Lung microvascular endothelial cell (primary cell): ENCODE measurements at regions not wholly inside any gene's neighbourhood (a gene's known extent, or its start where the extent isn't known, plus 50 kb on each side); places are given as distances from the start of the nearest gene placed in this dataset.
"Not testable (repeated sequence)": the region's sequence is repeated elsewhere in the genome, so short reads cannot be mapped to it uniquely, and the experiment has no call there.

Experiments
- DNase-seq, 2 donors: peaks; one replicate each; pipeline versions ENCODE4 v3.0.0 to v3.0.0-alpha.2; 2010; ENCODE audit warnings: low read depth in 2 of 2

GRCh38 chr3:166836836-166837235 is 543.3 kb downstream of the ZBBX start:
- no peak for DNase-seq

DNA sequence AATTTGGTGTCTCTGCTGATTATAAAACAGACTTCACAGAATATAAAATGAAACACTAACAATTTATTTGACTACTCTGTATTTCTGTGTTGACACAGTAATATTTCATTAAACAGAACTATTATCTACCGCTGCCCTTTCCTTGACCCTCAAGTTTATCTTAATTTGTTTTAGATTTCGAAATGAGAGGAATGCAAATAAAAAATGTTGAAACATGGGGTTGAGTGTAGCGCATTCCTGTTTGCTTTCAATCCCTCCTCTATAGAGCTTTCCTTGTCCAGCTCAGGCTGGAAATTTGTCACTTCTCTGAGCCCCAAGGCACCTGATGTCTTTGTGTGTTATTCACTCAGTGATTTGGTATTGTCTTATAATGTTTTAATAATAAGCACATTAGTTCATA is 550.2 kb downstream of the ZBBX start:
- no peak for DNase-seq

- DNase-seq: no peak
Observed at GRCh38 chr3:166818464-166818863, 561.6 kb downstream of the ZBBX start.

- not testable (repeated sequence) for DNase-seq
Observed at GRCh38 chr3:166817269-166817668, 562.8 kb downstream of the ZBBX start.

DNA sequence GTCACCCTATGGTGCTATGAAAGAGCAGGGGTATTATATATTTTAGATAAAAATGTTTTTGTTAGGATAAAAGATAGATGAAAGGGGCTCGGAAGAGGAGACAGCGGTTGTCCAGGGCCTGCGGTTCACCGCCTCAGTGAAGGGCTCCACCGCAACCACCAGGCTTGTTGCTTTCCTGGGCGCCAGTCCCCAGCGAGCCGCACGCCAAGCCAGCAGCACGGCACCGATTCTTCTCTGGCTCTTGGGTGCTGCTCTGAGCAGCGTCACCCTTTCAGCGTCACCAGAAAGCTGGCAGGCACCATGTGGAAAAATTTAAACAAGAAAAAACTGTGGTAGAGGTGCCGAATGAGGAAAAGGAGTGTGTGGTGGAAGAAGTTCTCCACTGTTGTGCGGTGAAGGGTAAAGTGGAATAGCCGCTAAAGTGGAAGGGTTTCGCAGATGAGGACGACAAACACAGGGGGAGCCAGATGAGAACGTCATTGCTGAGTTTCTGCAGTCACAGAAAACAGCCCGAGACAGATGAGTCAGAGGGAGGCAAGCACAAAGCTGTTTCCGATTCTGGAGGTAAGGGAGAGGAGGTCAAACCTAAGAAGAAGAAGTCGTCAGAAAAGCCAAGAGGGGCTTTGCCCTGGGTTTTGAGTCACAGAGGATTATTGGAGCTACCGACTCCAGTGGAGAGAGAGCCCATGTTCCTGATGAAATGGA is 569.2 kb downstream of the ZBBX start:
- DNase-seq: no peak

DNA sequence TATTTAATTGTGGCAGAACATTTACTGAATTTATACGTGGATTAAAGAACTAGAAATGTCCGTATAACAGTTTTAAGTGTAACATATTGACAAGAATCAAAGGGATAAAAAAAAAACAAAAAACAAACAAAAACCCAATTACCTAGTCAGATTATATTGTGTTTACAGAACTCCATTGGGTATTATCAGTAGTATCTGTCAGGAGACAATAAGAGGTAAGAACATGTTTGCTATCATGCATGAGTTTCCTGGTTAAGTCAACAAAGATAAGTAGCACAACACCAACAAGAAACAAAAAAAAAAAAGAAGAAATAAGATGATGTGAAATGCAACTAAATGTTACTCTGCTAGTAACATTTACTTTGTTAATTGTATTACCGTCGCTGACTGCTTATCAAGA is 570.6 kb downstream of the ZBBX start:
- no peak for DNase-seq

- no peak for DNase-seq
Observed at GRCh38 chr3:166788936-166789335, 591.2 kb downstream of the ZBBX start.

DNA sequence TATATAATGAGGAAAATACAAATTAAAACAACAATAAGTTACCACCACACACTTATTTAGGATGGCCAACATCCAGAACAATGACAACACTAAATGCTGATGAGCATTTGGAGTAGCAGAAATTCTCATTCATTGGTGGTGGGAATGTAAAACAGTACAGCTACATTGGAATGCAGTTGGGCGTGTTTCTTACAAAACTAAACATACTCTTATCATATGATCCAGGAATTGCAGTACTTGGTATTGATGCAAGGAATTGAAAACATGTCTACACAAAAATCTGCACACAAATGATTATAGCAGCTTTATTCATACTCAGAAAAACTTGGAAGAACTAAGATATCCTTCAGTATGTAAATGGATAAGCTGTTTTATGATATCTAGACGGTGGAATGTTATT is 594.2 kb downstream of the ZBBX start:
- DNase-seq: no peak

- no peak for DNase-seq
Observed at GRCh38 chr3:166783206-166783605, 596.9 kb downstream of the ZBBX start.

GRCh38 chr3:166764698-166765318 is 615.3 kb downstream of the ZBBX start:
- DNase-seq: no peak

GRCh38 chr3:166759736-166760513 is 620.2 kb downstream of the ZBBX start:
- no peak for DNase-seq

- DNase-seq: no peak
Observed at GRCh38 chr3:166752214-166752613, 627.9 kb downstream of the ZBBX start.

GRCh38 chr3:166743481-166744134 is 636.5 kb downstream of the ZBBX start:
- no peak for DNase-seq

- DNase-seq: no peak
Observed at GRCh38 chr3:166734734-166735133, 645.4 kb downstream of the ZBBX start.

- no peak for DNase-seq
Observed at GRCh38 chr3:166731701-166732100, 648.4 kb downstream of the ZBBX start.

DNA sequence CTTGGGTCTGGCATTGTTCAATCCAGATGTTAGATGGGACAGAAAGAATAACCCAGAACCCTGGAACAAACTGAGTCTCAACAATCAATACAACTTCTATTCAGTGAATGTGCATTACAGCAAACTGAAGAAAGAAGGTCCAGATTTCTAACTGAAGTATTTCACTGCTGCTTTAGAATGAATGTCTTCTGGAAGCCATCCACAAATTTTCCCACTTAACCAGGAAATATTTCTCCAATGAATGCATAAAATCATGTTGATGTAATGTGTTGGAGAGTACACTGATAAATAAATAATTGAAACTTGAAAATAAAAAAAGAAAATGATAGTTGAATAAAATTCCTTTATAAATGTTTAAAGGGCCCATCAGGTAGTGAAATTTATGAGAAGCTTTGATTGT is 658.6 kb downstream of the ZBBX start:
- DNase-seq: no peak

- no peak for DNase-seq
Observed at GRCh38 chr3:166714206-166714605, 665.9 kb downstream of the ZBBX start.

- no peak for DNase-seq
Observed at GRCh38 chr3:166713787-166714186, 666.3 kb downstream of the ZBBX start.

- DNase-seq: no peak
Observed at GRCh38 chr3:166706094-166706493, 674.0 kb downstream of the ZBBX start.

DNA sequence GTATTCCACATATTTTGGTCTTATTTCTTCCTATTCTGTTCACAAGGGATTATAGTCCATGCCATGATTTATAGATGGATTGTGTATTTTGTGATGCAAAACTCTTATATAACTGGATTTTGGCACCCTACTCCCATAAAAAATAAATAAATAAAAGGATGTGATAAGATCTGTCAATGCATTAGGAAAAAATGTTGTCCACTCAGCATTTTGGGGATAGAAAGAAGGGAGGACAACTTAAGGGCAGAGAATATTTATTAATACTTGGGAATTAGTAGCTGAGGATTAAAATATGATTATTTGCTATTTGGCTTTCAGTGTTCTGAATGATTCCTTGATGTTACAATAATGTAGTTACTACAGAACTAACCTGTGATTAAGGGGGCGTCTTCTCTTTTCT is 682.6 kb downstream of the ZBBX start:
- no peak for DNase-seq

GRCh38 chr3:166696103-166696502 is 684.0 kb downstream of the ZBBX start:
- DNase-seq: no peak

- DNase-seq: no peak
Observed at GRCh38 chr3:166688665-166689064, 691.4 kb downstream of the ZBBX start.
